ENCODE measurements at regions not wholly inside any gene's neighbourhood (a gene's known extent, or its start where the extent isn't known, plus 50 kb on each side); places are given as distances from the start of the nearest gene placed in this dataset.
"Not testable (repeated sequence)": the region's sequence is repeated elsewhere in the genome, so short reads cannot be mapped to it uniquely, and the experiment has no call there.

GRCh38 chr5:56667692-56668091, 147.7 kb upstream of the MAP3K1 start:
- peaks cover 24% of the 10 kb centered on the region for H3K27me3 Mint-ChIP-seq (ENCODE audit: low read depth)
- peaks cover 5% of the 10 kb centered on the region for H3K36me3 Mint-ChIP-seq (ENCODE audit: low read depth)

DNA sequence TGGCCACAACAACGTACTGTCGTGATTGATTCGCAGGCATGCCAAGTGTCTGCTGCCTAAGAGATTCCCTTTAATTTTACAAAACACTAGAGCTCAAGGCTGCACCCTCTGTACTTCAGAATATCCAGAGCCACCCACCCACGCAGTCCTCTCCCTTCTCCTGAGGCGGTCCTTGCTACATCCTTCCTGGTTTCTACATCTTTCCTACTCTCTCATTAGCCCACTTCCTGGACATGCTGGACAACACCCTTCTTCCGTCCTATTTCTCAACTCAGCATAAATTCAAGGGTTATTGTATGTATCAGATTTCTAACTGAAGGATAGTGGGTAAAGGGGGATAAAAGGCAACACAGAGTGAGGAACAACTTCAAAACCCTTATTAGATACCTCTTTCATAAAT, 148.4 kb upstream of the MAP3K1 start:
- no peak overlapping the region for H3K4me3 Mint-ChIP-seq
- H3K36me3 Mint-ChIP-seq (ENCODE audit: low read depth), result peaks cover 8% of the 10 kb centered on the region
- peaks cover 28% of the 10 kb centered on the region for H3K27me3 Mint-ChIP-seq (ENCODE audit: low read depth)
- H3K4me1 Mint-ChIP-seq (ENCODE audit: low read depth), result peaks cover 22% of the 10 kb centered on the region
- no peak overlapping the region for H3K27ac Mint-ChIP-seq
- H3K9me3 Mint-ChIP-seq, result peaks cover 10% of the 10 kb centered on the region

More at GRCh38 chr5:56667692-56668091, 147.7 kb upstream of the MAP3K1 start:
- H3K9me3 Mint-ChIP-seq, result peaks cover 10% of the 10 kb centered on the region
- H3K27ac Mint-ChIP-seq, result no peak overlapping the region
- H3K4me1 Mint-ChIP-seq (ENCODE audit: low read depth), result peaks cover 23% of the 10 kb centered on the region
- no peak overlapping the region for H3K4me3 Mint-ChIP-seq

- H3K4me3 Mint-ChIP-seq, H3K9me3 Mint-ChIP-seq, H3K27ac Mint-ChIP-seq: not testable (repeated sequence)
- peaks cover 43% of the 10 kb centered on the region for H3K27me3 Mint-ChIP-seq (ENCODE audit: low read depth)
- H3K36me3 Mint-ChIP-seq (ENCODE audit: low read depth), result peaks cover 13% of the 10 kb centered on the region
- H3K4me1 Mint-ChIP-seq (ENCODE audit: low read depth), result peaks cover 14% of the 10 kb centered on the region
Measured at GRCh38 chr5:56665117-56665516, 150.2 kb upstream of the MAP3K1 start.

DNA sequence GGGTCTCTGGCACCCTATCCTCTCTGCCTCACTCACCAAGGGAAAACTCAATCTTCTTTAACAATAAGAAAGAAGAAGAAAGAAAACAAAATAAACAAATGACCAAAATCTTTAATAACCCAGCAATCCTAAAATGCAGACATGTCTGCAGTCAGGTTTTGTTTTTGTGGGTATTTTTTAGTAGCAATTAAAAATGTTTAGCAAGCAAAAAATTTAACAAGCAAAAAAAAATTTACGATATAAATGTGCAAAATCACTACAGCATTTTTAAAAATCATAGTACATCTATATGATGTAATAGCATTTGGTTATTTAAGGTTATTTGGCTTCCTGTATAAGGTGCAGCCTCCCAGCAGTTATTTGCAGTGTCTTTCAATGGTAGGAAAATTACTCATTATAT, 151.3 kb upstream of the MAP3K1 start:
- H3K4me3 Mint-ChIP-seq, result no peak overlapping the region
- no peak overlapping the region for H3K27ac Mint-ChIP-seq
- H3K9me3 Mint-ChIP-seq, result peaks cover 10% of the 10 kb centered on the region
- H3K4me1 Mint-ChIP-seq (ENCODE audit: low read depth), result peaks cover 9% of the 10 kb centered on the region
- peaks cover 48% of the 10 kb centered on the region for H3K27me3 Mint-ChIP-seq (ENCODE audit: low read depth)
- peaks cover 11% of the 10 kb centered on the region for H3K36me3 Mint-ChIP-seq (ENCODE audit: low read depth)

DNA sequence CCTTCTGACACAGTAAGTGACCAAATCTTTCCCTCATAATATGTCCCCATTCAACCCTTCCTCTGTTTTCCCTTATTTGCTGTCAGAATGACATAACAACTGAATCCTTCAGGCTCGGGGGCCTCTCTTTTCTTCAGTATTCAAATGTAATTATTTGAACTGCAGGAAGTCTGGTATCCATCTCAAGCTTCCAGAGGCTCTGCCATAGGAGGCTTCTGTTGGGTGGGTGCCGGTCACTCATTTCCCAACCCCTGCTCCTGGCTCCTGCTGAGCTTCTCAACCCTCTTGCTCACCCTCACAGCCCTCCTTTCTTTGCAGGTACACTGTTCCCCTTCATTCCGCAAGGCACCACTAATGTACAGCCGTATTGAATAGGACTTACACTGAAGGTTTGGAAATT, 151.8 kb upstream of the MAP3K1 start:
- Mint-ChIP-seq H3K27ac (no peak overlapping the region), H3K4me1 (ENCODE audit: low read depth) (peaks cover 12% of the 10 kb centered on the region), H3K9me3 (peaks cover 10% of the 10 kb centered on the region), H3K4me3 (no peak overlapping the region), H3K27me3 (ENCODE audit: low read depth) (peaks cover 52% of the 10 kb centered on the region), H3K36me3 (ENCODE audit: low read depth) (peaks cover 11% of the 10 kb centered on the region)

DNA sequence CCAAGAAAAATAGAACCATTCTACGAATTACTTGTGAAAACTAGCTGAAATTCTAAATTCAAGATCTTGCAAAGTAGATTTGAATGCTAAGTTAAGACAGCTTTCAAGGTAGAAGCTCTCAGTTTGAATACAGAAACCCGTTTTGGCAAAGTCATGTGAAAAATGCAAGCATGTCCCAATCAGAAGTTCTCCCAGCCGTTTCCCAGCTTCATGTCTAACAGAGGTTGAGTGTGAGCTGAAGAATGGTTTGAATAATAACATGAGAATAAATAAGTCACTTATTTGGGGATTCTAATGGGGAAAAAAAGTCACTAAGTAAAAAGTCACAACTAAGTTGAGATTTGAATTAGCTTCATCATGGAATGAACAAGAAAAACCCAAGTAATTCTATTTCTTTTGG, 152.5 kb upstream of the MAP3K1 start:
- Mint-ChIP-seq H3K9me3 (peaks cover 10% of the 10 kb centered on the region), H3K27ac (no peak overlapping the region), H3K36me3 (ENCODE audit: low read depth) (peaks cover 11% of the 10 kb centered on the region), H3K4me3 (no peak overlapping the region), H3K27me3 (ENCODE audit: low read depth) (peaks cover 52% of the 10 kb centered on the region), H3K4me1 (ENCODE audit: low read depth) (peaks cover 12% of the 10 kb centered on the region)

DNA sequence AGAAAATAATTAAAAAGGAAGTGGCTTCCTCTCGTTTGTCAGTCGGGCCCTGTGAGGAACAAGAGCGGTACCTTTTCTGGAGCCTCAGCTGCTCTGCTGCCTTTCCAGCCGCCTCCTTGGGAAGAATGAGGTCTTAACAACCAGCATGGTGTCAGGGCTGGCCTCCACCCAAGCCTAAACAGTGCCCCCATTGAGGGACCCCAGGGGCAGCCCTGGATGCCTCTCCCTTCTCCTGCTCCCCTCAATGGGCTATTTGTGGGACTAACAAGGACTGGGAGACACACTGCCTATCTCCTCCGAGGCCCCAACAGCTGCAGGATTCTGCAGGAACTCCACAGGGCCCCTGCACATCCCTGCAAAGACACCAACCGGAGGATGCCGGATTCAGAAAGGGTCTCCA, 155.4 kb upstream of the MAP3K1 start:
- Mint-ChIP-seq H3K4me1 (ENCODE audit: low read depth) (peaks cover 10% of the 10 kb centered on the region), H3K4me3 (no peak overlapping the region), H3K9me3 (peaks cover 5% of the 10 kb centered on the region), H3K27me3 (ENCODE audit: low read depth) (peaks cover 38% of the 10 kb centered on the region), H3K27ac (no peak overlapping the region), H3K36me3 (ENCODE audit: low read depth) (peaks cover 8% of the 10 kb centered on the region)

- Mint-ChIP-seq H3K36me3 (ENCODE audit: low read depth) (peaks cover 8% of the 10 kb centered on the region), H3K27ac (no peak overlapping the region), H3K9me3 (no peaks in the 10 kb centered on the region), H3K4me3 (no peak overlapping the region), H3K27me3 (ENCODE audit: low read depth) (peaks cover 39% of the 10 kb centered on the region), H3K4me1 (ENCODE audit: low read depth) (peaks cover 10% of the 10 kb centered on the region)
Measured at GRCh38 chr5:56658972-56659371, 156.4 kb upstream of the MAP3K1 start.

DNA sequence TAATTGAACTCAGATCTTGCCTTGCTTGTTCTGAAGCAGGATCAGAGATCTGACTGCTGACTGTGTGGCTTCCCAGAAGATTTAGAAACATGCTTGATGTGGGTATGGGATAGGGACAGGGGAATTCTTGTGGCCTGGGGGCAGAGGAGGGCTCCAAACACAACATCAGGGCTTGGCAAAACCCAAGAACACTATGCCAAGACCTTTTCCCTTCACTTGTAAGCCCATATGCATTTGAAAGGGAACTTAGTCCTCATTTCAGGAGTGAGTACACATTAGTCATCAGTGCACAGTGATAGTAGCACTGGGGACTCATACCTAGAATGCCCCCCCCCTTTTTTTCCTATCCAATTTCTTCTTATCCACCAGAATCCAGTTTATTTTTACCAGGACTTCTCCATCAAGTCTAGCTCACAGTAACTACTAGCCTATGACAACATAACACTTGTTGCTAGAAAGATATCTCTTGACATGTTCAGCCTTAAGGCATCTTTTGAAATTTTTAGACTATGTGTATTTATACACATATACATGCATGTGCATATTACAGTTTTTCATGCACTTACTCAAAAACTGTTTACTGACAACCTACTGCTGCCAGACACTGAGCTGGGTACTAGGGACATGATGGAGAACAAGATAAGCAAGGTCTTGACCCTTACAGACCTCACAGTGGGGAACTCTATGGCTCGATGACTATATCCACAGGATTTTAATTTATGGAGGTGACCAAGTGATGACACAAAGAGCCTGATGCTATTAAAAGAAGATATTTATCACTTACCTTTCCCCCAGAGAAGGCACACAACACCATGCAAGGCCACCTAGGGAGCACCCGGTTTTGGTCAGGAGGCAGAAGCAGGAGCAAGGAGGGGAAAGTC, 158.3 kb upstream of the MAP3K1 start:
- Mint-ChIP-seq H3K4me3 (no peak overlapping the region), H3K4me1 (ENCODE audit: low read depth) (peaks cover 9% of the 10 kb centered on the region), H3K27me3 (ENCODE audit: low read depth) (peaks cover 49% of the 10 kb centered on the region), H3K9me3 (no peaks in the 10 kb centered on the region), H3K27ac (no peak overlapping the region), H3K36me3 (ENCODE audit: low read depth) (peaks cover 7% of the 10 kb centered on the region)

- H3K36me3 Mint-ChIP-seq (ENCODE audit: low read depth), result no peaks in the 10 kb centered on the region
- no peak overlapping the region for H3K27ac Mint-ChIP-seq
- H3K4me1 Mint-ChIP-seq (ENCODE audit: low read depth), result peaks cover 12% of the 10 kb centered on the region
- H3K27me3 Mint-ChIP-seq (ENCODE audit: low read depth), result peaks cover 49% of the 10 kb centered on the region
- no peaks in the 10 kb centered on the region for H3K9me3 Mint-ChIP-seq
- no peak overlapping the region for H3K4me3 Mint-ChIP-seq
Measured at GRCh38 chr5:56651893-56652292, 163.5 kb upstream of the MAP3K1 start.

DNA sequence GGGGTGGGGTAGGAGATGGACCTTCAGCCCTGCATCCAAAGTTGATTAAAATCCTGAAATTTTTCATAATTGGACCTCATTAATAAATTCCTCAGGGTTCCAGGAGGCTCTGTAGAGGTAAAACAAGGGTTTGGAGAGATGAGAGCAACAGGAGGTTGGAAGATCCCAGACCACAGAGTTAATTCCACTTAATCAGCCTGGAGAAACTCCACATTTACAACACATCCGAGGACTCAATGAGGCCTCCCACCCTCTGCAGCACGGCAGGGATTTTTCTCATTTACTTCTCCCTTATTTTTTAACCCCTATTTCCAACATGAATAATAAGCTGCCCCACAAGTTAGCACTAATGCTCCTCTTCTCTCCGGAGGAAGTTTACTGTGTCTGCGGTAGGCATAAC, 165.0 kb upstream of the MAP3K1 start:
- Mint-ChIP-seq H3K27ac (no peak overlapping the region), H3K9me3 (no peaks in the 10 kb centered on the region), H3K27me3 (ENCODE audit: low read depth) (peaks cover 47% of the 10 kb centered on the region), H3K4me3 (no peak overlapping the region), H3K4me1 (ENCODE audit: low read depth) (peaks cover 12% of the 10 kb centered on the region), H3K36me3 (ENCODE audit: low read depth) (no peaks in the 10 kb centered on the region)

- Mint-ChIP-seq H3K36me3 (ENCODE audit: low read depth) (no peaks in the 10 kb centered on the region), H3K4me3 (no peak overlapping the region), H3K4me1 (ENCODE audit: low read depth) (peaks cover 12% of the 10 kb centered on the region), H3K9me3 (no peaks in the 10 kb centered on the region), H3K27me3 (ENCODE audit: low read depth) (peaks cover 39% of the 10 kb centered on the region), H3K27ac (no peak overlapping the region)
Measured at GRCh38 chr5:56649569-56649968, 165.8 kb upstream of the MAP3K1 start.

DNA sequence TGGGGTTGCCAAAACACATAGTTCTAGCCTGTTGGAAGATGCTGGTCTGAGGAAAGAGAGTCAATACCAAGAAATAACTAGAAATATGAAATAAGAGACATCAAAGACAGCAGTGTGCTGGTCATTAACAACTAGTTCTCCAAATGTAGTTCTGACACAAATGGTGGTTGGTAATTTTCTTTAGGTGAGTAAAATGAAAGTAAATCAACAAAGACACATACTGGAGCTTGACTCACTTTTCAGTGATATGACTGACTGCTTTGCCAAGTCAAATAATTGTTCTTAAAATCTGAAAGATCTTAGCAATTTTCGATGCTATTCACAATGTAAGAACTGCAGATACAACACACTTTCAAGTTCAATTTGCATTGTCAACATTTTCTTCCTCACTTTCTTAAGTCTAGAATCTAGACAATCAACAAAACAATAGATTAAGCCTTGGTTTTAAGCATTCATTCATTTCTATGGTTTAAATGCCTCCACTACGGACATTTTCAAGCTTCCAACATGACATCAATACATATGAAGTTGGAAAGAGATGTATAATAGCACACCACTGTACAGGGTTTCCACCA, 166.8 kb upstream of the MAP3K1 start:
- Mint-ChIP-seq H3K9me3 (no peaks in the 10 kb centered on the region), H3K36me3 (ENCODE audit: low read depth) (no peaks in the 10 kb centered on the region), H3K4me3 (no peak overlapping the region), H3K27ac (no peak overlapping the region), H3K27me3 (ENCODE audit: low read depth) (peaks cover 35% of the 10 kb centered on the region), H3K4me1 (ENCODE audit: low read depth) (peaks cover 12% of the 10 kb centered on the region)

DNA sequence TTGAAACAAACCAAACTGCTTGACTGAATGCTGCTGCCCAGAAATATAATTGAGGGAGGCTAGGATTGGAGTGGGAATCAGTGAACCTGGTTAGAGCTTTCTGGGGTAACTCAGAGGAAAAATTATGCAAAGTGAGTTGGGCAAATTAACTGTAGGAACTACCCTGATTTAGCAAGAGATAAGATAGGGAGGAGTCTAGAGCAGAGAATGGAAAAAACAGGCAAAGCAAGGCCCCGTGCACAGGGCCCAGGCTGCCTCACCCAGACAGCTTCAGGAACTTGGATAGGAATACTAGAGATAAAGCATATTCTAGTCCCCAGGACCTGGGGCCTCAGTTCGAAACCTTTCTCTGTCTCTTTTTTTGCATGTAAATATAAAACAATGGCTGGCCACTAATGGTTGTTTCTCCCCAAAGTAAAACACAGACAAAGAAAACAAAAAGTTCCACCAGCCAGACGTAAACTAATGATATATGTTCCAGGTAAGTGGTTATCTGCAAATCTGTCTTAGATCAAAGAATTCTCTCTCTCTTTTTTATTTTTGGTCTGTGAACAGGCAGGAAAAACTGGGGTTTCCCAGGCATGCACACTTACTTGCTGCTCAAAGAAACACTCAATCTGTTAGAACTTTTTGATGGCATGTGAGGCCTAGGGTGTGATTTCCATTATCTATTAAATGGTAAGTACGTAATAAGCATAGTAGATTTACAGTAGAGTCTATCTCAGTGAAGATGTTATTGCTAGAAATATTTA, 168.1 kb upstream of the MAP3K1 start:
- Mint-ChIP-seq H3K4me1 (ENCODE audit: low read depth) (peaks cover 12% of the 10 kb centered on the region), H3K27ac (no peak overlapping the region), H3K36me3 (ENCODE audit: low read depth) (no peaks in the 10 kb centered on the region), H3K4me3 (no peak overlapping the region), H3K27me3 (ENCODE audit: low read depth) (peaks cover 28% of the 10 kb centered on the region), H3K9me3 (no peaks in the 10 kb centered on the region)
